Right lobe of liver (tissue), 6 donors: ENCODE measurements at regions not wholly inside any gene's neighbourhood (a gene's known extent, or its start where the extent isn't known, plus 50 kb on each side); places are given as distances from the start of the nearest gene placed in this dataset.

Experiments used
- ATAC-seq, 4 donors: fragments of 200-7000 bp; cut with Tn5 transposase; one replicate each; pipeline ENCODE4 v1.9.1; 2020; ENCODE audit warnings: mild to moderate bottlenecking in 4 of 4, moderate library complexity in 4 of 4
- DNase-seq, 3 donors: peaks; one replicate each; pipeline ENCODE4 v3.0.0-alpha.2; 2020
- H3K27ac ChIP-seq, 3 donors: fragments of 200-600 bp; one replicate each; pipeline ENCODE4 v1.8.0; 2022
- H3K27me3 ChIP-seq, 2 donors: fragments of 200-600 bp; one replicate each; pipeline ENCODE4 v1.8.0; 2022
- H3K36me3 ChIP-seq, 4 donors: fragments of 200-600 bp; sonication (generic) in 1 of 4; one replicate each; pipeline versions ENCODE4 v1.5.1 to v1.8.0; 2017 to 2022; ENCODE audit warnings: control low read depth in 1 of 4
- H3K4me1 ChIP-seq, 4 donors: fragments of 200-600 bp; sonication (generic) in 1 of 4; one replicate each; pipeline versions ENCODE4 v1.5.1 to v1.8.0; 2017 to 2022; ENCODE audit warnings: control low read depth in 1 of 4
- H3K4me3 ChIP-seq, 3 donors: fragments of 200-600 bp; one replicate each; pipeline ENCODE4 v1.8.0; 2022
- H3K9me3 ChIP-seq, 4 donors: fragments of 200-600 bp; sonication (generic) in 1 of 4; one replicate each; pipeline versions ENCODE4 v1.5.1 to v1.8.0; 2017 to 2022; ENCODE audit warnings: control low read depth in 1 of 4
- POLR2A ChIP-seq: fragments of 450-650 bp; IDR thresholded peaks from one replicate; pipeline ENCODE4 v1.6.1; 2017; ENCODE audit warnings: antibody characterized with exemption, mild to moderate bottlenecking
- WGBS: methylation state at CpG from one replicate; pipeline ENCODE4 v1.1.6; 2018; ENCODE audit warnings: low coverage, low lambda C conversion rate; ENCODE audit not compliant: insufficient coverage; ENCODE audit errors: missing lambda C conversion rate; 5-methylcytosine and 5-hydroxymethylcytosine counted together
- intact Hi-C, 2 donors: fragments of 100-400 bp; cut with DNase I; formaldehyde crosslinking; loops; one replicate each; pipeline versions ENCODE4 v1.11.2 to v1.14.1; 2022
- TF ChIP-seq, protein P1 (sequence below), 4 donors: fragments of 200-600 bp in 3 of 4; fragments of 450-650 bp in 1 of 4; IDR thresholded peaks; one replicate each; pipeline versions ENCODE4 v1.5.1 to v1.8.0; 2016 to 2022; ENCODE audit warnings: antibody characterized with exemption in 4 of 4, mild to moderate bottlenecking in 2 of 4
- donor health status: DM: no; HTN: yes; CAD: no.
- donor health status: DM: no; HTN: no; CAD: no.
- donor health status: DM: no; HTN: no; CAD: no.
- donor health status: DM: no; HTN: yes; CAD: no.
- donor health status: DM: no; HTN: yes; CAD: no.

DNA sequence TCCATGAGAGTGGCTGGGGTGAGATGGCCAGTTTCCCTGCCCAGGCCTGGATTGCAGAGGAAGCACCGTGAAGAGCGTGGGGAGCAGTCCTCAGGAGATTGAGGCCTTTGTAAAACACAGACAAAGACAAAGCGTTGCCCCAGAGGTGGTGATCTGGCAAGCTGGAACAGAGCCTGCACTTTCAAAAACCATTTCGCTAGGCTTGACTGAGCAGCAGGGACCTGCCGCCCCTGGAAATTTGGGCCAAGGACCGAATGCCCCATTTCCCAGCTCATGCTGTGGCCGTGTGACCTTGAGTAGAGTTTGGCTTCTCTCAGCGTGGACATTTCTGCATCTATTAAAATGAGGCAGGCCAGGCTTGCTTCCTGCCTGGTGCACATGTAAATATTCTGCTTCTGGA is 381.4 kb downstream of the BCOR start:
- no peaks in the 10 kb centered on the region for H3K9me3 ChIP-seq
- H3K4me1 ChIP-seq: peaks cover 0 to 4% (median 0%) of the 10 kb centered on the region in 4 donors
- intact Hi-C loops: no loop called here
- no peak for DNase-seq
- H3K4me3 ChIP-seq: no peak overlapping the region
- H3K27ac ChIP-seq: no peak overlapping the region
- H3K27me3 ChIP-seq: no peaks in the 10 kb centered on the region
- no peaks in the 10 kb centered on the region for H3K36me3 ChIP-seq
- WGBS: 47% methylated on average over 8 of the region's 8 CpGs
- ATAC-seq: no peak
- no peak for TF ChIP-seq POLR2A
- TF ChIP-seq, protein P1, sequence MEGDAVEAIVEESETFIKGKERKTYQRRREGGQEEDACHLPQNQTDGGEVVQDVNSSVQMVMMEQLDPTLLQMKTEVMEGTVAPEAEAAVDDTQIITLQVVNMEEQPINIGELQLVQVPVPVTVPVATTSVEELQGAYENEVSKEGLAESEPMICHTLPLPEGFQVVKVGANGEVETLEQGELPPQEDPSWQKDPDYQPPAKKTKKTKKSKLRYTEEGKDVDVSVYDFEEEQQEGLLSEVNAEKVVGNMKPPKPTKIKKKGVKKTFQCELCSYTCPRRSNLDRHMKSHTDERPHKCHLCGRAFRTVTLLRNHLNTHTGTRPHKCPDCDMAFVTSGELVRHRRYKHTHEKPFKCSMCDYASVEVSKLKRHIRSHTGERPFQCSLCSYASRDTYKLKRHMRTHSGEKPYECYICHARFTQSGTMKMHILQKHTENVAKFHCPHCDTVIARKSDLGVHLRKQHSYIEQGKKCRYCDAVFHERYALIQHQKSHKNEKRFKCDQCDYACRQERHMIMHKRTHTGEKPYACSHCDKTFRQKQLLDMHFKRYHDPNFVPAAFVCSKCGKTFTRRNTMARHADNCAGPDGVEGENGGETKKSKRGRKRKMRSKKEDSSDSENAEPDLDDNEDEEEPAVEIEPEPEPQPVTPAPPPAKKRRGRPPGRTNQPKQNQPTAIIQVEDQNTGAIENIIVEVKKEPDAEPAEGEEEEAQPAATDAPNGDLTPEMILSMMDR (IDR thresholded peaks at IDR 0.05): no peak

DNA sequence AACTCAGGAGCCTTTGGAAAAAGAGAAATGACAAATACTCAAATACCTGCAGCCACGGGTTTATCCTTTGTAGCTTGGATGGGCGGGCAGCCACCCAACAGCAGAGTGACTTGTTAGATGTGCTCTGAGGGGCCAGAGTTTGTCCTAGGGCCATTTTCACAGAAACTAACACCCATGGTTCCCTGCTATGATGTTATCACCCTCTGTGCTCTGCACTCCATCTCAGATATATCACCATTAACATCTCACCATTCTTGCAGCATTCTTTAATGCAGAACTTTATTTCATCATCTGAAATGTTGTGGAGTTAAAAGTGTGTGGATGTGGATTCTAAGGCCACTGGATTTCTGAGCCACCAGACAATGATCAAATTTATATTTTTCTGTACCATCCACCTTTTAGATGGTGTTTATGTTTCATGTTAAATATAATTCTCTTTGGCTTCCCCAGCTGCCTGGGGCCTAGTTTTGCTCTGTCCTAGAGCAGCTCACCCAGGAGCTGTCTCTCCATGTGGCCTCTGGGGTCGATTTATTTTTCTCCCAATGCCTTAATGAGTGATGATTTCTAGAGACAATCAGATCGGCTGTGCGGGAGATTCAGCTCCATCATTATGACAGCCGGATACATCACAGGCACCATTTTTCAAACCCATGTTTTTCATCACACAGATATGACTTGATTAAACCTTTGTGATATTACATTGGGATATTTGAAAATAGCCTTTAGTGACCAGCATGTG is 380.8 kb downstream of the BCOR start:
- H3K4me1 ChIP-seq: peaks cover 0 to 4% (median 0%) of the 10 kb centered on the region in 4 donors
- 78% methylated on average over 4 of the region's 6 CpGs for WGBS
- no peak overlapping the region for H3K27ac ChIP-seq
- no peaks in the 10 kb centered on the region for H3K27me3 ChIP-seq
- intact Hi-C loops: no loop called here
- no peak for DNase-seq
- H3K4me3 ChIP-seq: no peak overlapping the region
- no peaks in the 10 kb centered on the region for H3K36me3 ChIP-seq
- TF ChIP-seq, protein P1 (IDR thresholded peaks at IDR 0.05): no peak
- no peak for TF ChIP-seq POLR2A
- ATAC-seq: no peak
- H3K9me3 ChIP-seq: no peaks in the 10 kb centered on the region

DNA sequence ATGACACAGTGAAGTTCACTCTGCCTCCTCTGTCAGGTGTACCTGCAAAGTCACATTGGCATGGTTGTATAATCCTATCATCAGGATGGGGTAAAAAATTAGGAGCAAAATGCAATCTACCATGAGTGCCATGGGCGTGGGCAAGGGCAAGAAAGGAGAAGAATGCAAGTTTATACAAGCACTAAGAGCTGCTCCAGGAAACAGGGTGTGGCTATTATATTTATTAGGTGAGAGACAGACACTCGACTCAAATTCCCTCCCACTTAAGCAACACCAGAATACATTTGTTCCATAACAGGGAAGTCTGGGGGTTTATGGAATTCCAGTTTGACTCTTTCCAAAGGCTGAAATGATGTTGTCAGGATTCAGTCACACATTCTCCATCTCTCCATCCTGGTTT is 378.8 kb downstream of the BCOR start:
- peaks cover 0 to 4% (median 0%) of the 10 kb centered on the region in 4 donors for H3K4me1 ChIP-seq
- H3K36me3 ChIP-seq: no peaks in the 10 kb centered on the region
- DNase-seq (no peak), ATAC-seq (no peak)
- H3K9me3 ChIP-seq: no peaks in the 10 kb centered on the region
- intact Hi-C loops: no loop called here
- H3K27ac ChIP-seq: no peak overlapping the region
- no peak overlapping the region for H3K4me3 ChIP-seq
- no peak for TF ChIP-seq POLR2A
- TF ChIP-seq, protein P1 (IDR thresholded peaks at IDR 0.05): no peak
- WGBS: 70% methylated on average over 2 of the region's 2 CpGs
- H3K27me3 ChIP-seq: no peaks in the 10 kb centered on the region

DNA sequence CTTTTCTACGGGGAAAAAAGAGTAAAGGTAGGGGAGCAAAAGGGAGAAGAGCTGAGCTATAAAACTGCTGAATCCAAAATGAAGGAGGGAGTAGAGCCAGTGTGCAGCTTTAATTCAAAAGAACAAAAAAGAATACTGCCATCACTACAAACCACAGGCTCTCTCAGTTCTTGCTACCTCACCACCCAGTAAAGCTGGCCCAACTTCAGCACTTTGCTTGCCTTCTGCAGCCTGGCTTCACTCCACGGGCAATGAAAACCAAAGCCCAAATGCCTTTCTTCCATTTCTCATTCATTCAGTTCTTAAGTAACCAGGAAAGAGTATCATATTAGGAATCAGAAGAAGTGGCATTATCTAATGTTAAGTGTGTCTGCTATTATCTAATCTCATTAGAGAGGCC is 376.8 kb downstream of the BCOR start:
- Histone ChIP-seq H3K36me3 (no peaks in the 10 kb centered on the region), H3K4me3 (no peak overlapping the region), H3K9me3 (no peaks in the 10 kb centered on the region), H3K4me1 (no peaks in the 10 kb centered on the region), H3K27me3 (no peaks in the 10 kb centered on the region), H3K27ac (no peak overlapping the region)
- DNase-seq: no peak
- 43% methylated on average over 2 of the region's 2 CpGs for WGBS
- intact Hi-C loops: no loop called here
- TF ChIP-seq POLR2A: no peak
- TF ChIP-seq, protein P1 (IDR thresholded peaks at IDR 0.05): no peak
- no peak for ATAC-seq
